ENCODE measurements at regions not wholly inside any gene's neighbourhood (a gene's known extent, or its start where the extent isn't known, plus 50 kb on each side); places are given as distances from the start of the nearest gene placed in this dataset.

GRCh38 chr5:74938250-74938933 lies 72.2 kb upstream of the FAM169A start:
- DNase-seq, result peak; percentile 59
- H3K4me1 ChIP-seq (ENCODE audit: insufficient read depth, low read length), result no peaks in the 10 kb centered on the region
- no peak for TF ChIP-seq EZH2phosphoT487 (IDR thresholded peaks at IDR 0.05; ENCODE audit: borderline replicate concordance, low read length)
- no peak for TF ChIP-seq EZH2 (IDR thresholded peaks at IDR 0.05; ENCODE audit: low read length, unreplicated experiment)
- no peak for TF ChIP-seq CTCF (conservative IDR thresholded peaks at IDR 0.05; ENCODE audit: low read depth, low read length)

GRCh38 chr5:74935752-74936091 lies 69.5 kb upstream of the FAM169A start:
- H3K79me2 ChIP-seq (ENCODE audit: low read length), result no peaks in the 10 kb centered on the region
- no peak overlapping the region for H3K27ac ChIP-seq (ENCODE audit: low read length)
- H3F3A ChIP-seq (ENCODE audit: low read length, unreplicated experiment), result no peaks in the 10 kb centered on the region
- CTCF ChIA-PET, result interaction anchor here (0.7 kb wide), 1 partner anchor 11 kb away, joined by 4 read pairs; no protein-coding TSS in a partner anchor
- DNase-seq (no peak), ATAC-seq (no peak)
- H4K20me1 ChIP-seq (ENCODE audit: low read length), result no peaks in the 10 kb centered on the region
- intact Hi-C loops (cut with micrococcal nuclease), result no loop called here
- POLR2A ChIA-PET (ENCODE audit: unreplicated experiment), result no interaction called here
- H2AFZ ChIP-seq (ENCODE audit: low read length), result no peak overlapping the region
- no peak overlapping the region for H3K9ac ChIP-seq (ENCODE audit: low read length)
- H3K27me3 ChIP-seq (ENCODE audit: low read length), result no peaks in the 10 kb centered on the region
- no peak overlapping the region for H3K4me3 ChIP-seq (ENCODE audit: low read length)
- BruUV-seq (replicated peaks), result no TSS peak
- no peaks in the 10 kb centered on the region for H3K4me1 ChIP-seq (ENCODE audit: insufficient read depth, low read length)
- TF ChIP-seq EZH2 (IDR thresholded peaks at IDR 0.05; ENCODE audit: low read length, unreplicated experiment) (no peak), CTCF (conservative IDR thresholded peaks at IDR 0.05; ENCODE audit: low read depth, low read length) (no peak), EZH2phosphoT487 (IDR thresholded peaks at IDR 0.05; ENCODE audit: borderline replicate concordance, low read length) (no peak)
- no peaks in the 10 kb centered on the region for H3K36me3 ChIP-seq (ENCODE audit: low read depth, low read length)
- H3K9me2 ChIP-seq (replicated peaks; ENCODE audit: low read length), result no peaks in the 10 kb centered on the region
- H3K4me2 ChIP-seq (ENCODE audit: low read length), result no peak overlapping the region
- no peaks in the 10 kb centered on the region for H3K9me3 ChIP-seq (ENCODE audit: low read length)

More at GRCh38 chr5:74938250-74938933, 72.2 kb upstream of the FAM169A start:
- H3K4me2 ChIP-seq (ENCODE audit: low read length), result no peak overlapping the region
- no peaks in the 10 kb centered on the region for H3K27me3 ChIP-seq (ENCODE audit: low read length)
- H3K9me3 ChIP-seq (ENCODE audit: low read length), result no peaks in the 10 kb centered on the region
- BruUV-seq (replicated peaks), result no TSS peak
- no peak overlapping the region for H3K27ac ChIP-seq (ENCODE audit: low read length)
- peak; percentile 60 for ATAC-seq
- H3K9ac ChIP-seq (ENCODE audit: low read length), result no peak overlapping the region
- no peak overlapping the region for H2AFZ ChIP-seq (ENCODE audit: low read length)
- POLR2A ChIA-PET (ENCODE audit: unreplicated experiment), result no interaction called here
- no peaks in the 10 kb centered on the region for H3K79me2 ChIP-seq (ENCODE audit: low read length)
- intact Hi-C loops (cut with micrococcal nuclease), result no loop called here
- CTCF ChIA-PET, result no interaction called here
- no peak overlapping the region for H3K4me3 ChIP-seq (ENCODE audit: low read length)
- no peaks in the 10 kb centered on the region for H3K36me3 ChIP-seq (ENCODE audit: low read depth, low read length)
- H3F3A ChIP-seq (ENCODE audit: low read length, unreplicated experiment), result no peaks in the 10 kb centered on the region
- H3K9me2 ChIP-seq (replicated peaks; ENCODE audit: low read length), result no peaks in the 10 kb centered on the region
- H4K20me1 ChIP-seq (ENCODE audit: low read length), result no peaks in the 10 kb centered on the region

- Histone ChIP-seq H3K9me2 (replicated peaks; ENCODE audit: low read length) (no peaks in the 10 kb centered on the region), H3K4me3 (ENCODE audit: low read length) (no peak overlapping the region), H3K79me2 (ENCODE audit: low read length) (no peaks in the 10 kb centered on the region), H3K27ac (ENCODE audit: low read length) (no peak overlapping the region), H3K36me3 (ENCODE audit: low read depth, low read length) (no peaks in the 10 kb centered on the region), H3K4me2 (ENCODE audit: low read length) (no peak overlapping the region), H3K9ac (ENCODE audit: low read length) (no peak overlapping the region), H3K27me3 (ENCODE audit: low read length) (no peaks in the 10 kb centered on the region), H4K20me1 (ENCODE audit: low read length) (no peaks in the 10 kb centered on the region), H3K4me1 (ENCODE audit: insufficient read depth, low read length) (no peaks in the 10 kb centered on the region), H3K9me3 (ENCODE audit: low read length) (no peaks in the 10 kb centered on the region), H3F3A (ENCODE audit: low read length, unreplicated experiment) (no peaks in the 10 kb centered on the region), H2AFZ (ENCODE audit: low read length) (no peak overlapping the region)
- DNase-seq (peak; percentile 55), ATAC-seq (peak; percentile 31; the same call in 1 of the 2 replicates)
- TF ChIP-seq CTCF (conservative IDR thresholded peaks at IDR 0.05; ENCODE audit: low read depth, low read length), result peak; percentile 50
- TF ChIP-seq EZH2phosphoT487 (IDR thresholded peaks at IDR 0.05; ENCODE audit: borderline replicate concordance, low read length), result no peak
- ChIA-PET CTCF (interaction anchor here (0.5 to 0.7 kb wide), 2 partner anchors 10 to 302 kb away, joined by 3 to 4 read pairs; partner anchors contain the start of gene ANKRD31), POLR2A (ENCODE audit: unreplicated experiment) (no interaction called here)
- intact Hi-C loops (cut with micrococcal nuclease), result no loop called here
- BruUV-seq (replicated peaks), result no TSS peak
Observed at GRCh38 chr5:74934949-74935751, 69.0 kb upstream of the FAM169A start.

Data from PC-3 (cell line).